GM04504 (cell line): ENCODE measurements at regions not wholly inside any gene's neighbourhood (a gene's known extent, or its start where the extent isn't known, plus 50 kb on each side); places are given as distances from the start of the nearest gene placed in this dataset.
"Not testable (repeated sequence)": the region's sequence is repeated elsewhere in the genome, so short reads cannot be mapped to it uniquely, and the experiment has no call there.

Source experiments
- DNase-seq: peaks from one replicate; pipeline ENCODE4 v3.0.0-alpha.2; 2012; ENCODE audit warnings: low read depth

DNA sequence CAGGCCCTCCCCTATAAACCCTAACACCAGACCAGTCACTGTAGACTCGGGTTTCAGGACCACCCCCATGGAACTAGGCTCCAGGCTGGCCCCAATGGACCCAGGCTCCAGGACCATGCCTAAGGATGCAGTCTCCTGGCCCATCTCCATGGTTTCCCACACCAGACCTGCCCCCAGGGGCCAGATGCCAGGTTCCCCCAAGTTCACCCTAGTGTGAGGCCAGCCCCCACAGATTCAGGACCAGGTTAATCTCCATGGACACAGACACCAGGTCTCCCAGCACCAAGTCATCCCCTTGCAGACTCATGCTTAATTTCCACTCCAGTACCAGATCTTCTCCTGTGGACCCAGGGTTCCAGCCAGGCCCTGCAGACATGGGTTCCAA is 103.8 kb upstream of the LANCL2 start:
- no peak for DNase-seq

DNA sequence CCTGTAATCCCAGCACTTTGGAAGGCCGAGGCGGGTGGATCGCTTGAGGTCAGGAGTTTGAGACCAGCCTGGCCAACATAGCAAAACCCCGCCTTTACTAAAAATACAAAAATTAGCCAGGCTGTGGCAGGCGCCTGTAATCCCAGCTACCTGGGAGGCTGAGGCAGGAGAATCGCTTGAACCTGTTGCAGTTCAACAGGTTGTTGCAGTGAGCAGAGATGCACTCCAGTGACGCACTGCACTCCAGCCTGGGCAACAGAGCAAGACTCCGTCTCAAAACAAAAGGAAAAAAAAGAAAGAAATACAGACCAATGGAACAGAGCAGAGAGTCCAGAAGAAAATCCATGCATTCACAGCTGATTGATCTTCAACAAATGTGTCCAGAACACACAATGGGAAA is 99.8 kb upstream of the LANCL2 start:
- not testable (repeated sequence) for DNase-seq

DNA sequence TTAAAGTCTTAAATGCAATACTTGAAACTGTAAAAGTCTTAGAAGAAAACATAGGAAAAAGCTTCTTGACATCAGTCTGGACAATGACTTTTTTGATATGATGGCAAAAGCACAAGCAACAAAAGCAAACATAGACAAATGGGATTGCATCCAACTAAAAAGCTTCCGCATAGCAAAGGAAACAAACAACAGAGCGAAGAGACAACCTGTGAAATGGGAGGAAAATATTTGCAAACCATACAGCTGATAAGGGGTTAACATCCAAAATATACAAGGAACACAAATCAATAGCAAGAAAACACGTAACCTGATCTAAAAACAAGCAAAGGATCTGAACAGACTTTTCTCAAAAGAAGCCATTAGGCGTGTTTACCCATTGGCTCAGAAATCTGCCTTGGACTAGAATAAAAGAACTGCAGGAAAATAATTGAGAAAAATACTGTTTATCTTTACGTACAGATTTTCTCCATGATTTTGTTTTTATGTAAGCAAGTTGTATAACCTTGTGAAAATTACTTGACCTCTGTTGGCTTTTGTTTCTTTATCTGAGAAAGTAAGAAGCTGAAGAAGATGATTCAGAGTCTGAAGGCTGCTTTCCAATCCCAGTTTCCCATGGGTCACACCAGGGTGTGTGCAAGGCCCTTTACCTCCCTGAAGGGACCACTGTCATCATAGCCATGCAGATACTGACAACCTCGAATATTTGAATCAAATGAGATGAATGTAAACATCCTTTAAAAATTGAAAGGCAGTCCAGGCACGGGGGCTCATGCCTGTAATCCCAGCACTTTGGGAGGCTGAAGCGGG is 99.1 kb upstream of the LANCL2 start:
- DNase-seq = no peak

DNA sequence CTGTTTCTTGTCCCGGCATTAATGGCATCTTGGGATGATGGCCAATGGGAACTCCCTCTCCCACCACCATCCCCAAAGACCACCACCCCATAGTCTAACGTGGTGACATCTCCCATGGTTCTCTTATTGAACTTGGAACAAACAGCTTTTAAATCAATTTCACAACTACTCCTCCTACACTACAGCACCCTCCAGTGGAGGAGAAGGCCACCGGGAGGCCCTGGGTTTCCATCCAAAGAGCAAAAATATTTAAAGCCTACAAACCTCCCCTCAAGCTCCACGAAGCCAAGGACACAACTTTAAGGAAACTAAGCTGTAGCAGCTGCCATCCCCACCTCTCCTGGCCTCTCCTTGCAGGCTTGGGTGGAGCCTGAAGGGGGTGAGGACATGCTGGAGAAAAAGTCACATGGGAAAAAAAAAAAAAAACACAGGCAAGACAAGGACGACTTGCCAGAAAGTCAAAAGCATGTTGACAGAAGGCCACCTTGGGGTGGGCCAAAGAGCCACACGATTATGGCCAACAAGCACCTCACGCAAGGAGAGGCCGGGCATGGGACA is 94.0 kb upstream of the LANCL2 start:
- DNase-seq = no peak

DNA sequence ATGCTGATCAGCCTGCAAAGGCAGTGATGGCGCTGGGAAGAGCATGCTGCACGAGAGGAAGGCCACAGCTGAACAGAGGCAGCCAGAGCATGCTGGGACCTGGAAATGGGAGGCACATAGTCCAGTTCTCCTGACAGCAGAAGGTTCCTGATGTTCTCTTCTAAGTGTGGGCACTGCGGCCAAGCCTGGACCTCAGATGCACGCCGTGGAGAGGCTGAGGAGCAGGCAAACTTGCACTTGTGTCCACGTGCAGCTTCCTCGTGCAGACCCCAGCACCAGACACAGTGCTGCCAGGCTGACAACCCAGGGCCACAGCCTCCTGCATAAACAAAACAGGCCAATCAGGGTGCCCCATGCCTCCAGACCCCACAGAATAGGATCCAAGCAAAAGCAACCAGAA is 93.5 kb upstream of the LANCL2 start:
- no peak for DNase-seq

DNA sequence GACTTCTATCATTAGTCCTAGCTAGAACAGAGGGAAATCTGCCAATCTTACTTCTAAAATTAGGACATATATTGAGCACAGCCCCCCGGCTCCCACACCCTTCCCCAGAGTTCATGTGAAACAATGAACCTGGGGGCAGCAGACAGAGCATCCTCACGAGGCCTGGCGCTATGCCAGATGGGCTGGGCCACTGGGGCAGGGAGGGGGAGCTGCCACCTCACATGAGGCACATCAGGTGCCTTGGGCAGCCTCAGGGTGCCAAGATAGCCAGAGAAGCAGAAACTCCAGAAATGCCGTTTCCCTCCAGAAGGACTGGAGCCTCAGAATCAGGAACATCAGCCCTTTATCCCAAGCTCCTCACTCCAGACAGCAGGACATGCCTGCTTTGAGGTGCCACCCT is 92.8 kb upstream of the LANCL2 start:
- no peak for DNase-seq

DNA sequence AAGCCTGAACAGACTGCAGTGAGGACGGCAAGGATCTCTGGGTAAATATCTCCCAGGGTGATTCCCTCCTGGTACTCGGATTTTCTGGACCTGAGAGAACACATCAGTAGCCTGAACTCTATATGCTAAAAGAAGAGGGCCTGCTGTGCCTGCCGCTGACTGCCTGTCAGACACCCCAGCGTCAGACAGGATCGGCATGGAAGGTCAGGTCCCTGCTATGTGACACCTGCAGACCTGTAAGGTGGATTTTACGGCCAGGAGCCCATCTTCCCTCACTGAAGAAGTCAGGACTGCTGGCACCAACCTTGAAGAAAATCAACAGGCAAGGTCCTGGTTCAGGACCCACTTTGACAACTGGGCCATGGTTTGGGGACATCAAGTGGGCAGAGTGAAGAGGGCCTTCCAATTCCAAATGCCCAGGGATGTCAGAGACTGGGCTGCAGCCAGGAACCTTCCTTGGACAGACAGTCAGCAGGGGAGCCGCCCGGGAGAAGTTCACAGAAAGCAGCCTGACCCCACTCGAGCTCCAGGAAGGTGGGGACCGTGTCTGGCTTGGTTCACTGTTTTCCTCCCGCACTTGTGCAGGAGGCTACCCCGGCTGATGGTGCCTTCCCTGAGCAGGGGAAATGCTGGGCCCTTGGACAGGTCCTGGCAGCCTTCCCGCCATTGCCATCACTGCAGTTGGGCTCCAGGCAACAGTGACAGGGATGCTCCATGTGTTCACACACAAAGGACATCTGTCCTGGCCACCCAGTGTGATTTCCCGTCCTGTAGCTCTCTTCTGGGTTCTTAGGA is 91.8 kb upstream of the LANCL2 start:
- DNase-seq = no peak

DNA sequence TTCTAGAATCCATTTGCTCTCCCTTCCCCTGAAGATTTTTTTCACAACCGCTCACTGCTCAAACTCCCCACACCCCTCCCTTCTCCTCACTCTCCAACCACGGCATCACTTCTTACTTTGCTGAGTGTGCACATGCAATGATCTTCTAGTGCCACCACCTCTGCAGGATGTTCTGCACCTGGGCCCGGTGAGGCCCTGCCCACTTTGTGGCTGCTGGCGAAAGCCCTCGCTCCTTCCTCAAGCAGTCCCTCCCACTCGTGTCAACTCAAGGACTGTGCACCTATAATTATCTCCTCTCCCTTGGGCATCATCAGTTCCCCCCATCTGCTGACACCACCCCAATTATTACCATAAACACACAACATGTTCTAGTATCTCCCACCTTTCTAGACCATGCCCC is 91.0 kb upstream of the LANCL2 start:
- no peak for DNase-seq

DNA sequence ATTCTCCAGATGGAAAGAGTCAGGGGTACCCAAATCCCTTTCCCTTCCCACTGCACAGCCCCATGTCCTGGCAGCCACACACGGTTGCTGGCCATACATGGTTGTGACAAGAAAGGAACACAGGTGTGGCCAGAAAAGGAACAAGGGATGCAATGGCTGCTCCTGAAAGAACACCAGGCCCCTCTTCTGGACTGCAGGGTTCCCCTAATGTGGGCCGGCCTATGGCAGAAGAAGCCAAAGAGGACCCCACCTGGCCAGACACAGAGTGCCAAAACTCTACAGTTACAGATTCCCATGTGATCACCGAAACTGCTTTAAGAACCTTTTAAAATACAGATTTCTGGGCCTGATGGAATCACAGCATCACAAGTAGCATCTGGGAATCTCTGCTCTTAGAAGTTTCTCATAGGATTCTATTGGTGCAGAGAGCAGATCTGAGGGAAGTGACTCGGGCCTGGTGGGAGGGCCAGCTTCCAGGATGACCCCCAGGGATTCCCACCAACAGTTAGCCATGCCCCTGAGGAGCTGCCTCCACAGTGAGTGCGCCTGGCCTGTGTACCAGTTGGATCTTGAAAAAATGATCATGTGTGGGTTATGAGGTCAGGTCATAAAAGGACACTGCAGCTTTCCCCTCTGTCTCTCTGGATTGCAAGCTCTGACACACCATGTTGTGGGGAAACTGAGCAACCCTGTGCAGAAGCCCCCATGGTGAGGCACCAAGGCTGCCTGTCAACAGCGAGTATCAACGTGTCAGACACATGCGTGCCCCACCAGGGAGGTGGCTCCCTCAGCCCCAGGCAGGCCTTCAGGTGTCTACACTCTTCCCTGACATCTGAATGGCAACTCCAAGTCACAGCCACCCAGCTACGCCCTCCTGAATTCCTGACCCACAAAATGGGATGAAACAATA is 89.6 kb upstream of the LANCL2 start:
- DNase-seq = no peak

DNA sequence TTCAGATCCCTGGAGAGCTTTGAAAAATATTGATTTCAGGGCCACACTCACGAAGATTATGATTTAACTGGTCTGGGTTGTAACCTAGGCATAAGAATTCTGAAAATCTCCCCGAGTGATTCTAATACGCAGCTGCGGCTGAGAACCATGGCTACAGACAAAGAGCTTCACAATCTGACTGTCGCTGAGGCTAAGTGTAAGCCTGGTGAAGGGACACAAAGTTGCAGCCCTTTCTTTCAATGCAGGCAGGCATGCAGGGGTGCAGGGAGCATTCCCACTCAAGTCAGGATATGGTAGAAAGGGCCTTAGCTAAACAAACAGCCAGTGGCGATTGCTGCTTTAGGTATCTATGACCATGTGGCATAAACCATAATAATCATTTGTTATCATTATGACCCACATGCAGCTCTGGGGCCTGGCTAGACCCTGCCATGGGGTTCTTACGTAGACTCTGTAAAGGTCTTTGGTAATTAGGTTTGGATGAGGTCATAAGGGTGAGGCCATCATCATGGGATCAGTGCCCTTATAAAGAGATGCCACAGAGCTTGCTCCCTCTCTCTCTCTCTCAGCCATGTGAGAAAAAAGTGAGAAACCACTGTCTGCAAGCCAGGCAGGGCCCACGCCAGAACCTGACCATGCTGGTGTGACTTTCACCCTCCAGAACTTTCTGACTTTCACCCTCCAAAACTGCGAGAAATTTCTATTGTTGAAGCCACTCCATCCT is 88.4 kb upstream of the LANCL2 start:
- DNase-seq = no peak

DNA sequence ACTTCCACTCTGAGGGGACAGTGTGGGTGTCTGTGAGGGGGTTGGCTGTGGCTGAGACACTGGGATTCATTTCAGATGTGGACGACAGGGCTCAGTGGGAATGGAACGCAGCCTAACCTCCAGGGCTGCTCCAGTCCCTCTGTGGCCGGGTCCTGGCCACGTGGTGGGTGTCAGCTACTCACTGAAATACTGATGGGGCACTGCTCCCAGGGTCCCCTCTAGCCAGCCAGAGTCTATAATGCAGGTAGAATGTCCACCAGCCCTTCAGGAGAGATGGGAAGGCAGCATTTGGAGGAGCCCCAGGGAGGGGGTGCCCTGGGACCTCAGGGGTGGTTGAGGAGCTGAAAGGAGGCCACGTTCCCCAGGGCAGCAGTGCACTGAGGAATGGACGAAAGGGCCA is 87.2 kb upstream of the LANCL2 start:
- DNase-seq = no peak

DNA sequence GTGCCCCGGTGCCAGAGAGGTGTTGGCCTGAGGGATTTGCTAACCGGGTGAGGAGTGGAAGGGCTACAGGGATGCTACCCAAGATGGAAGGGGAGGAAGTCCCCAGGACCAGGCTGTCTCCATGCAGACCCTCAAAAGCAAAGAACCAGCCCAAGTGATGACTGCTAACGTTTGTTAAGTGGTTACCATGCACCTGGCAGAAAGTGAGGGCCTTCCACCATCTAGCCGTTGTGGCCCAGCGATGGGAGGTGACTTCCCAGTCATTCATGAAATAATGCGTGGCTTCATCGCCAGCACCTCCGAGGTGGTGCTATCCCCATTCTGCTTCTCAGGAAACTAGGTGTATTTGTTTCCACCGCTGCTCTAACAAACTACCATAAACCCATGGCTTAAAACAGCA is 86.8 kb upstream of the LANCL2 start:
- no peak for DNase-seq

DNA sequence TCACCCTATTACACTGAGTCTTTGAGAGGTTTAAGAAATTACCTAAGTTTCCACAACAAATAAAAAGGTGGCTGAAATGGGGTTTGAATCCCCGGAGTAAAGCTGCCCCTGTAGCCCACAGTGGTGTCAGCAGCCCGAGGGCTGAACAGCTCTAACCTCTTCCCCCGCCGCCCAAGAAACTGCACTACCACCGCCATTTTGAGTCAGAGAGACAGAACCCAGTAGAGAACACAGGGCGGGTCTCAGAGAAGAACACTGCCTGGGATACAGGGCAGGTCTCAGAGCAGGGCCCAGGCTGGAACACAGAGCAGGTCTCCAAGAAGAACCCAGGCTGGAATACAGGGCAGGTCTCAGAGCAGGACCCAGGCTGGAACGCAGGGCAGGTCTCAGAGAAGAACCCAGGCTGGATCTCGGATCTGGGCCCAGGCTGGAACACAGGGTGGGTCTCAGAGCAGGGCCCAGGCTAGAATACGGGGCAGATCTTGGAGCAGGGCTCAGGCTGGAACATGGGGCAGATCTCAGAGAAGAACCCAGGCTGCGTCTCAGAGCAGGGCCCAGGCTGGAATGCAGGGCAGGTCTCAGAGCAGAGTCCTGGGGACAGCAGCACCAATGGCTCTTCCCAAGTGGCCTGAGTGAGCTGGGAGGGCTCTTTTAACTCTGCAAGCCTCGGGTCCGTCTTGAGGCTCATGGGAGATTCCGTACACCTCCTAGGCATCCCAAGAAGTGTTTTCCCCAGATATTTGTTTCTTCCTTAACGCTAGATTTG is 85.9 kb upstream of the LANCL2 start:
- DNase-seq = no peak

DNA sequence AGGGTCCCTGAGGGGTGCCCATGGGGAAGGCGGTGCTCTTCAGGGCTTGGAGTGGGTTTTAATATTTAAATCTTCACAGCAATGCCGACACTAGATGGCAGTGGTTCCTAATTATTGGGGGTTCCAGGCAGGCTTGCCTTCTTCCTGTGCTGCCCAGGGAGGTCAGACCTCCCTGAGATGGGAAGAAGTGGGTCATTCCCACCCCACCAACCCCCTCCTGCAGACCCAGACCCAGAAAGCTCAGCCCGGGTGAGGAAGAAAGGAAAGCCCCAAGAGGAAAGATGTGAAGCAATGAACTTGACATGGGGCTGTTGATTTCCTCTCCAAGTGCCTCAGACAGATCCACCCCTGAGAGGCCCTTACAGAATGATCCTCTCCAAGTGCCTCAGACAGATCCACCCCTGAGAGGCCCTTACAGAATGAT is 85.1 kb upstream of the LANCL2 start:
- peak; percentile 44 for DNase-seq

DNA sequence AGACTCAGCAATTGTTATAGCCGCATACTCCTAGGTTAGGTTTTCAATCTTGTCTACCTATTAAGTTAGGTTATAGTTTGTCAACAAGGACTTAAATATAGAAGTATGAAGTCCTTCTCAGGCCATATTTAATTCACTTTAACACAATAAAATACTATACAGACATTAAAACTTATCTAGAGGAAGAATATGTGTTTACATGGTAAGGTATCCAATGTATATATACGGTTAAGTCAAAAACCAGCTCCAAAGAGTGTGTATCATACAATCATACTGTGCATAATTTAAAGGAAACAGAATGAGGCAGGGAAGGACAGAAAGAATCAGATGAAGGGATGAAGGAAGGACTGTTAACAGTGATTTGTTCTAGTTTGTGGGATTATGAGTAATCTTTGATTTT is 79.5 kb upstream of the LANCL2 start:
- no peak for DNase-seq

DNA sequence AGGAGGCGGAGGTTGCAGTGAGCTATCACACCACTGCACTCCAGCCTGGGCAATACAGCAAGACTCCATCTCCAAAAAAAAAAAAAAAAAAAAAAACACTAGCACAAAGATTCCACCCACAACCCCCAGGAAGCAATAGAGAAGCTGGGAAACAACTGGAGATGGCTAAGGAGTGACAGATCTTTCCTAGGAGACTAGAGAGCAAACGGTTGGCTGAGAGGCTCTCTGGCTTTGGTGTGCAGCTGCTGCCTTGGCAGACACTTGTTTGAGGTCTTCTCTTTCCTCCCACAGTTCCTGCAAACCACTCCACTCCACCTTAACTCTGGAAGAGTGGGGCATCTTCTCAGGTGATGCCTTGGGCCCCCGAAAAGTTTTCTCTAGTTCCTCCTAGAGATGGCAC is 78.5 kb upstream of the LANCL2 start:
- no peak for DNase-seq

DNA sequence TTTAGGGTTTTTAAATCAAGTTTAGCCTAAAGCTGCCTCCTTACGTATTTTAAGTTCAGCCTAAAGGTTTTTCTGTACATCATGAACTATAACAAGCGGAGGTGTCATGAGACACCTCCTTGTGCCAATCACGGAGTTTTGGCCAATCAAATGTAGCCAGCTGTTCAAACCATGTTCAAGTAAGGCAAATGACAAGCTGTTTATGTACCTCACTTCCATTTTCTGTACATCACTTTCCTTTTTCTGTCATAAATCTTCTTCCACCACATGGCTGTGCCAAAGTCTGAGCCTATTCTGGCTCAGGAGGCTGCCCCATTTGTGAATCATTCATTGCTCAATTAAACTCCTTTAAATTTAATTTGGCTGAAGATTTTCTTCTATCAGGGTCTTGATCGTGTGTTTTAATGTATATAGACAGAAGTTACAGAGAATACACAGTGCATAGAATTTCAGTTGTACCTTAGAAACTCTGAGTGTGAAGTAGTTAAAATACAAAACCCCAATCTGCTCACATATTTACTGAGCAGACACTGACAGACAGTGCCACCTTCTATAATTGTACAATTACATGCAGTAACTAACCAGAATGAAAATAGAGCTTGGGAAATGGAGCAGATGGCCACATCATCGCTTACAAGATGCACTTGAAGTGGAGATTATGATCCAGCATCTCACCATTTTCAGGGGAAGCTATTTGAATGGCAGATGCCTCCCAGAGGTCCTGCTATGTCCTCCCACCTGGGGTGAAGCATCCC is 76.9 kb upstream of the LANCL2 start:
- no peak for DNase-seq

DNA sequence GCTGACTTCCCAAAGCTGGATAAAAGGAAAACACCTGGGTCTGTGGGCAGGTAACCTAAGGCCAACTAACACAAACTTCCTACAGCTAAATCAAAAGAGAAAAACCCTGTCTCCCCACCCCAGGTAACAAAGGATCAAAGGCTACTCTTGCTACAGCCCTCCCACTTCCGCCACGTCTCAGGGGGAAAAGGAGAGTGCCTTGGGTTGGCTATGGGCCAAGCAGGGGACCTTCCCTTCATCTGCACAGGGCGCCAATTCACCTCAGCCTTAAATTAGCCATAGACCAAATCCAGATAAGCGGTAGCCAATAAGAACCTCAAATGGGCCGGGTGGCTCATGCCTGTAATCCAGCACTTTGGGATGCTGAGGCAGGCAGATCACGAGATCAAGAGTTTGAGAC is 69.1 kb upstream of the LANCL2 start:
- no peak for DNase-seq

DNA sequence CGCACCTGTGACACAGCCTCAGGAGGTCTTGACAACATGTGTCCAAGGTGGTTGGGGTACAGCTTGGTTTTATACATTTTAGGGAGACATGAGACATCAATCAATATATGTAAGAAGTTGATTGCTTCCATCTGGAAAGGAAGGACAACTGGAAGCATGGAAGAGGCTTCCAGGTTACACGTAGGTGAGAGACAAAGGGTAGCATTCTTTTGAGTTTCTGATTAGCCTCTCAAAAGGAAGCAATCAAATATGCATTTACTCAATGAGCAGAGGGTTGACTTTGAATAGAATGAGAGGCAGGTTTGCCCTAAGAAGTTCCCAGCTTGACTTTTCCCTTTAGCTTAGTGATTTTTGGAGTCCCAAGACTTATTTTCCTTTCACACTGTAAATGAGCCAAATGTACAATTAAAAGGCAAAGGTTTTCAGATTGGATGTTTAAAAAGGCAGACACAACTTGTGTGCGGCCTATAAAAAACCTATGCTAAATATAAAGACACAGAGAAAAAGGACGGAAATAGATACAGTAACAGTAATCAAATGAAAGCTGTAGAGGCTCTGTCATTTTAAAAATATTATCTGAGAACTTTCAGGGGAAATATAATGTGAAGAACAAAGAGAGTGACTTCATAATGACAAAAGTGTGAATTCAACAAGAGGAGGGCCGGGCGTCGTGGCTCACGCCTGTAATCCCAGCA is 65.7 kb upstream of the LANCL2 start:
- no peak for DNase-seq
